HCT116 (cell line): ENCODE measurements at regions not wholly inside any gene's neighbourhood (a gene's known extent, or its start where the extent isn't known, plus 50 kb on each side); places are given as distances from the start of the nearest gene placed in this dataset.

ENCODE experiments used
- ATAC-seq: fragments of 200-7000 bp; cut with Tn5 transposase; 2 replicates; pipeline ENCODE4 v1.9.1; 2020; ENCODE audit warnings: mild to moderate bottlenecking, moderate library complexity
- BruUV-seq: library from RNA; stranded (reverse); fragments of 400-500 nt; replicated peaks from 2 replicates; lab custom pipeline; 2021; lab: Mats Ljungman, UMichigan
- CTCF ChIA-PET: fragments of 300-600 bp; sonication (Branson Sonifier 250); formaldehyde crosslinking; loops from one replicate; lab custom pipeline; 2021; ENCODE audit warnings: antibody characterized with exemption; lab: Charles Lee
- POLR2A ChIA-PET: fragments of 300-600, 350-600 bp; sonication (Branson Sonifier 250); formaldehyde crosslinking; loops from one replicate; lab custom pipeline; 2021; ENCODE audit warnings: antibody characterized with exemption; lab: Charles Lee
- RAD21 ChIA-PET, 2 experiments: fragments of 300-600 bp; sonication (Branson Sonifier 250); formaldehyde crosslinking; loops; one replicate each; lab custom pipeline; 2023; ENCODE audit warnings: low total read pairs in 2 of 2; ENCODE audit not compliant: uncharacterized antibody in 2 of 2, unreplicated experiment in 2 of 2, low non-redundant PET in 1 of 2; lab: Charles Lee
- DNase-seq: peaks from one replicate; pipeline ENCODE4 v3.0.0-alpha.2; 2010; ENCODE audit warnings: low read depth, low spot score
- H2AFZ ChIP-seq: fragments of 200-600 bp; shearing (Covaris generic), sonication (generic); 2 replicates; pipeline ENCODE4 v1.6.1; 2017; ENCODE audit warnings: low read depth, mixed run types, mixed read lengths, antibody characterized with exemption, low read length; ENCODE audit not compliant: poor library complexity, severe bottlenecking
- H3K27ac ChIP-seq: 2 replicates; pipeline ENCODE4 v1.5.1; 2012; ENCODE audit warnings: low read depth, low read length
- H3K27me3 ChIP-seq: fragments of 200-600 bp; sonication (generic); 2 replicates; pipeline ENCODE4 v1.6.1; 2016; ENCODE audit warnings: mixed run types, low read length, mixed read lengths; ENCODE audit not compliant: insufficient read depth
- H3K36me3 ChIP-seq, 2 experiments: fragments of 200-500 bp in 1 of 2; fragments of 200-600 bp in 1 of 2; sonication (Bioruptor generic) in 1 of 2; sonication (generic) in 1 of 2; 2 replicates each; pipeline versions ENCODE4 v1.5.1 to v1.6.1; 2014 to 2016; ENCODE audit warnings: low read length in 2 of 2, inconsistent platforms in 1 of 2, mixed read lengths in 1 of 2, mixed run types in 1 of 2; ENCODE audit not compliant: insufficient read depth in 2 of 2, control insufficient read depth in 1 of 2
- H3K4me1 ChIP-seq, 2 experiments: fragments of 200-600 bp in 1 of 2; sonication (generic) in 1 of 2; 2 replicates each; pipeline versions ENCODE4 v1.5.1 to v1.6.1; 2012 to 2017; ENCODE audit warnings: low read length in 2 of 2, inconsistent platforms in 1 of 2, mild to moderate bottlenecking in 1 of 2, mixed read lengths in 1 of 2, mixed run types in 1 of 2, moderate library complexity in 1 of 2; ENCODE audit not compliant: insufficient read depth in 2 of 2, control insufficient read depth in 1 of 2
- H3K4me2 ChIP-seq: fragments of 200-600 bp; sonication (generic); 2 replicates; pipeline ENCODE4 v1.6.1; 2017; ENCODE audit warnings: mixed run types, low read length, mixed read lengths
- H3K4me3 ChIP-seq, 2 experiments: fragments of 200-600 bp in 1 of 2; sonication (generic) in 1 of 2; replicated peaks in 1 of 2; 2 replicates each; pipeline ENCODE4 v1.5.1; 2011 to 2016; ENCODE audit warnings: low read length in 2 of 2, control low read depth in 1 of 2, low read depth in 1 of 2, mild to moderate bottlenecking in 1 of 2, mixed read lengths in 1 of 2, mixed run types in 1 of 2
- H3K79me2 ChIP-seq: fragments of 200-600 bp; sonication (generic); 2 replicates; pipeline ENCODE4 v1.6.1; 2017; ENCODE audit warnings: mild to moderate bottlenecking, mixed run types, low read length, moderate library complexity, mixed read lengths; ENCODE audit not compliant: insufficient read depth
- H3K9ac ChIP-seq: fragments of 200-600 bp; sonication (generic); 2 replicates; pipeline ENCODE4 v1.6.1; 2016; ENCODE audit warnings: low read length, mixed read lengths
- H3K9me2 ChIP-seq: fragments of 200-600 bp; sonication (generic), shearing (Covaris generic); 2 replicates; pipeline ENCODE4 v1.6.1; 2017; ENCODE audit warnings: mixed run types, mild to moderate bottlenecking, moderate library complexity; ENCODE audit not compliant: insufficient read depth
- H3K9me3 ChIP-seq, 2 experiments: fragments of 200-500 bp in 1 of 2; fragments of 200-600 bp in 1 of 2; sonication (Bioruptor generic) in 1 of 2; sonication (generic) in 1 of 2; 2 replicates each; pipeline ENCODE4 v1.6.1; 2014 to 2017; ENCODE audit warnings: low read length in 2 of 2, mixed read lengths in 2 of 2, inconsistent platforms in 1 of 2, low read depth in 1 of 2, mild to moderate bottlenecking in 1 of 2, mixed run types in 1 of 2, moderate library complexity in 1 of 2; ENCODE audit not compliant: control insufficient read depth in 1 of 2, insufficient read depth in 1 of 2
- H4K20me1 ChIP-seq: fragments of 200-600 bp; sonication (generic), shearing (Covaris generic); 2 replicates; pipeline ENCODE4 v1.6.1; 2017; ENCODE audit warnings: mixed run types, mild to moderate bottlenecking, moderate library complexity; ENCODE audit not compliant: insufficient read depth
- CBX3 ChIP-seq: IDR thresholded peaks from 2 replicates; pipeline ENCODE4 v1.6.1; 2012; ENCODE audit warnings: low read depth
- CEBPB ChIP-seq: IDR thresholded peaks from 2 replicates; pipeline ENCODE4 v1.6.1; 2012; ENCODE audit warnings: low read depth
- EGR1 ChIP-seq: IDR thresholded peaks from 2 replicates; pipeline ENCODE4 v1.6.1; 2012; ENCODE audit warnings: low read depth
- EZH2phosphoT487 ChIP-seq: fragments of 200-600 bp; IDR thresholded peaks from 2 replicates; pipeline ENCODE4 v1.6.1; 2018; ENCODE audit warnings: antibody characterized with exemption, borderline replicate concordance
- JUND ChIP-seq: IDR thresholded peaks from 2 replicates; pipeline ENCODE4 v1.6.1; 2012
- MAX ChIP-seq: IDR thresholded peaks from 2 replicates; pipeline ENCODE4 v1.6.1; 2012
- POLR2A ChIP-seq: IDR thresholded peaks from 2 replicates; pipeline ENCODE4 v1.7.0; 2011; ENCODE audit warnings: borderline replicate concordance; ENCODE audit not compliant: insufficient read depth, insufficient read length; ENCODE audit errors: extremely low read depth
- POLR2AphosphoS5 ChIP-seq: IDR thresholded peaks from 2 replicates; pipeline ENCODE4 v1.6.1; 2011; ENCODE audit warnings: mild to moderate bottlenecking, low read depth, low read length, moderate library complexity
- SP1 ChIP-seq: IDR thresholded peaks from 2 replicates; pipeline ENCODE4 v1.6.1; 2012; ENCODE audit warnings: low read depth
- SRF ChIP-seq: IDR thresholded peaks from 2 replicates; pipeline ENCODE4 v1.6.1; 2012; ENCODE audit warnings: low read depth
- TCF7L2 ChIP-seq: IDR thresholded peaks from 2 replicates; pipeline ENCODE4 v1.7.0; 2011; ENCODE audit warnings: borderline replicate concordance, inconsistent platforms; ENCODE audit not compliant: insufficient read depth, insufficient read length; ENCODE audit errors: extremely low read depth
- intact Hi-C: fragments of 100-400 bp; cut with micrococcal nuclease; formaldehyde crosslinking; loops from 2 replicates; pipeline ENCODE4 v1.10.0; 2022
- TF ChIP-seq, protein P1 (sequence below): IDR thresholded peaks from 2 replicates; pipeline ENCODE4 v1.6.1; 2012; ENCODE audit warnings: low read depth
- TF ChIP-seq, protein P2 (sequence below): IDR thresholded peaks from 2 replicates; pipeline ENCODE4 v1.6.1; 2011; ENCODE audit warnings: mild to moderate bottlenecking, low read length, moderate library complexity; ENCODE audit not compliant: insufficient replicate concordance; ENCODE audit errors: extremely low read depth
- TF ChIP-seq, protein P3 (sequence below): IDR thresholded peaks from 2 replicates; pipeline ENCODE4 v1.6.1; 2012

DNA sequence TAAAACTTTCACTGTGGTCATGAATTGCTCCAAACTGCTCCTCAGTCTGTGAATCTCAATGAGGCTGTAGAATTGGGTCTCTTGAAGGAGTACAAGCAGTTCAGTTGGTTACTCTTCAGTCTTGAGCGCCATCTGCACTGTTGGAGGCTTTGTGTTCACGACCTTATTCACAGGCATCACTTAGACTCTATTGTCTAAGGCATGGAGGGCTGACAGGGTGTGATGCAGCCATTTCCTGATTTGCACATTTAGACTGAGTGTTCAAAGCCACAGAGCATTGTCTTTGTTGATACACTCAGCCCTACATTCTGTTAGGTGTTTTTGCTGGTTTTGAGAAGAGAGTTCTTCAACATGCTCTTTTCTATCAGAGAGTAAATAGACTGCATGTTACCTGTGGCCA lies 355.9 kb upstream of the RIOK2 start:
- H3K36me3 ChIP-seq = no peaks in the 10 kb centered on the region
- no peaks in the 10 kb centered on the region for H3K4me1 ChIP-seq
- H3K4me2 ChIP-seq = no peak overlapping the region
- no peaks in the 10 kb centered on the region for H3K79me2 ChIP-seq
- DNase-seq (no peak), ATAC-seq (no peak)
- H3K9ac ChIP-seq = no peak overlapping the region
- no peaks in the 10 kb centered on the region for H3K27me3 ChIP-seq
- POLR2A ChIA-PET = no interaction called here
- no peaks in the 10 kb centered on the region for H3K9me3 ChIP-seq
- no peak overlapping the region for H3K4me3 ChIP-seq
- no peaks in the 10 kb centered on the region for H3K9me2 ChIP-seq
- TF ChIP-seq POLR2A = no peak
- TF ChIP-seq SRF = no peak
- TF ChIP-seq SP1 = no peak
- TF ChIP-seq CBX3 = no peak
- TF ChIP-seq TCF7L2 = no peak
- no peak for TF ChIP-seq EZH2phosphoT487
- TF ChIP-seq JUND = no peak
- TF ChIP-seq, protein P1, sequence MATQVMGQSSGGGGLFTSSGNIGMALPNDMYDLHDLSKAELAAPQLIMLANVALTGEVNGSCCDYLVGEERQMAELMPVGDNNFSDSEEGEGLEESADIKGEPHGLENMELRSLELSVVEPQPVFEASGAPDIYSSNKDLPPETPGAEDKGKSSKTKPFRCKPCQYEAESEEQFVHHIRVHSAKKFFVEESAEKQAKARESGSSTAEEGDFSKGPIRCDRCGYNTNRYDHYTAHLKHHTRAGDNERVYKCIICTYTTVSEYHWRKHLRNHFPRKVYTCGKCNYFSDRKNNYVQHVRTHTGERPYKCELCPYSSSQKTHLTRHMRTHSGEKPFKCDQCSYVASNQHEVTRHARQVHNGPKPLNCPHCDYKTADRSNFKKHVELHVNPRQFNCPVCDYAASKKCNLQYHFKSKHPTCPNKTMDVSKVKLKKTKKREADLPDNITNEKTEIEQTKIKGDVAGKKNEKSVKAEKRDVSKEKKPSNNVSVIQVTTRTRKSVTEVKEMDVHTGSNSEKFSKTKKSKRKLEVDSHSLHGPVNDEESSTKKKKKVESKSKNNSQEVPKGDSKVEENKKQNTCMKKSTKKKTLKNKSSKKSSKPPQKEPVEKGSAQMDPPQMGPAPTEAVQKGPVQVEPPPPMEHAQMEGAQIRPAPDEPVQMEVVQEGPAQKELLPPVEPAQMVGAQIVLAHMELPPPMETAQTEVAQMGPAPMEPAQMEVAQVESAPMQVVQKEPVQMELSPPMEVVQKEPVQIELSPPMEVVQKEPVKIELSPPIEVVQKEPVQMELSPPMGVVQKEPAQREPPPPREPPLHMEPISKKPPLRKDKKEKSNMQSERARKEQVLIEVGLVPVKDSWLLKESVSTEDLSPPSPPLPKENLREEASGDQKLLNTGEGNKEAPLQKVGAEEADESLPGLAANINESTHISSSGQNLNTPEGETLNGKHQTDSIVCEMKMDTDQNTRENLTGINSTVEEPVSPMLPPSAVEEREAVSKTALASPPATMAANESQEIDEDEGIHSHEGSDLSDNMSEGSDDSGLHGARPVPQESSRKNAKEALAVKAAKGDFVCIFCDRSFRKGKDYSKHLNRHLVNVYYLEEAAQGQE = no peak
- no peak for TF ChIP-seq EGR1
- TF ChIP-seq MAX = no peak
- no peak for TF ChIP-seq CEBPB
- TF ChIP-seq, protein P2, sequence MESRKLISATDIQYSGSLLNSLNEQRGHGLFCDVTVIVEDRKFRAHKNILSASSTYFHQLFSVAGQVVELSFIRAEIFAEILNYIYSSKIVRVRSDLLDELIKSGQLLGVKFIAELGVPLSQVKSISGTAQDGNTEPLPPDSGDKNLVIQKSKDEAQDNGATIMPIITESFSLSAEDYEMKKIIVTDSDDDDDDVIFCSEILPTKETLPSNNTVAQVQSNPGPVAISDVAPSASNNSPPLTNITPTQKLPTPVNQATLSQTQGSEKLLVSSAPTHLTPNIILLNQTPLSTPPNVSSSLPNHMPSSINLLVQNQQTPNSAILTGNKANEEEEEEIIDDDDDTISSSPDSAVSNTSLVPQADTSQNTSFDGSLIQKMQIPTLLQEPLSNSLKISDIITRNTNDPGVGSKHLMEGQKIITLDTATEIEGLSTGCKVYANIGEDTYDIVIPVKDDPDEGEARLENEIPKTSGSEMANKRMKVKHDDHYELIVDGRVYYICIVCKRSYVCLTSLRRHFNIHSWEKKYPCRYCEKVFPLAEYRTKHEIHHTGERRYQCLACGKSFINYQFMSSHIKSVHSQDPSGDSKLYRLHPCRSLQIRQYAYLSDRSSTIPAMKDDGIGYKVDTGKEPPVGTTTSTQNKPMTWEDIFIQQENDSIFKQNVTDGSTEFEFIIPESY = no peak
- no peak for TF ChIP-seq POLR2AphosphoS5
- TF ChIP-seq, protein P3, sequence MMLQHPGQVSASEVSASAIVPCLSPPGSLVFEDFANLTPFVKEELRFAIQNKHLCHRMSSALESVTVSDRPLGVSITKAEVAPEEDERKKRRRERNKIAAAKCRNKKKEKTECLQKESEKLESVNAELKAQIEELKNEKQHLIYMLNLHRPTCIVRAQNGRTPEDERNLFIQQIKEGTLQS = no peak
- RAD21 ChIA-PET = no interaction called here
- H4K20me1 ChIP-seq = no peaks in the 10 kb centered on the region
- intact Hi-C loops = no loop called here
- no peak overlapping the region for H2AFZ ChIP-seq
- no peak overlapping the region for H3K27ac ChIP-seq
- no TSS peak for BruUV-seq
- CTCF ChIA-PET = no interaction called here
